Glutamatergic neuron (in vitro differentiated cells): ENCODE measurements at regions not wholly inside any gene's neighbourhood (a gene's known extent, or its start where the extent isn't known, plus 50 kb on each side); places are given as distances from the start of the nearest gene placed in this dataset.

Experiments used
- DNase-seq: peaks from one replicate; pipeline ENCODE4 v3.0.0; 2022
- H3K27ac Mint-ChIP-seq: one replicate; pipeline ENCODE4 v1.8.0; 2020; ENCODE audit warnings: mild to moderate bottlenecking, mixed read lengths, inconsistent platforms; ENCODE audit not compliant: unreplicated experiment
- H3K27me3 Mint-ChIP-seq: one replicate; pipeline ENCODE4 v1.8.0; 2020; ENCODE audit warnings: mild to moderate bottlenecking, moderate library complexity, mixed read lengths, inconsistent platforms; ENCODE audit not compliant: unreplicated experiment
- H3K36me3 Mint-ChIP-seq: one replicate; pipeline ENCODE4 v1.8.0; 2020; ENCODE audit warnings: mild to moderate bottlenecking, mixed read lengths, inconsistent platforms; ENCODE audit not compliant: unreplicated experiment
- H3K4me1 Mint-ChIP-seq: one replicate; pipeline ENCODE4 v1.8.0; 2020; ENCODE audit warnings: mild to moderate bottlenecking, low read depth, mixed read lengths, inconsistent platforms; ENCODE audit not compliant: unreplicated experiment
- H3K4me3 Mint-ChIP-seq: one replicate; pipeline ENCODE4 v1.8.0; 2020; ENCODE audit warnings: mild to moderate bottlenecking, mixed read lengths, inconsistent platforms; ENCODE audit not compliant: unreplicated experiment
- H3K9me3 Mint-ChIP-seq: one replicate; pipeline ENCODE4 v1.8.0; 2020; ENCODE audit warnings: mild to moderate bottlenecking, moderate library complexity, mixed read lengths, inconsistent platforms; ENCODE audit not compliant: unreplicated experiment
- TF ChIP-seq, protein P1 (sequence below): fragments of 200-600 bp; sonication (generic); IDR thresholded peaks from one replicate; pipeline ENCODE4 v1.5.0; 2021; ENCODE audit not compliant: partially characterized antibody, unreplicated experiment

DNA sequence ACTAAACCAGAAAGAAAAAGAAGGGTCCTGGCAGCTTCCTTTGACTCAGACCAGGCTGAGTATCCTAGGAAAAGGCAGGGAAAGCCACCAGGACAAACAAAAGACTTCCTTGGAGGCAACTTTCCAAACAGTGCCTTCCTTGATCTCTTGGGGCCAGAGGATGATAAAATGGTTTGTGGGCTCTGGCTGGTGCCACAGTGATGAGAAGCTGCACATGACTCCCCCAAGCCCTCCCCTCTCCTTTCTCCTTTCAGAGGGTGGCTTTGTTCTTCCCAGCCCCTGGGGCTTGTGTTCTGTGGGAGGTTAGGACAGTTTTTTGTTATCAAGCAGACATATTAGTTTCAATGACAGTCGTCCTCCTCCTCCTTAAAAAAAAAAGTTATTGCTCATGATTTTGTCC is 183.2 kb downstream of the SEM1 start:
- no peak for DNase-seq
- TF ChIP-seq, protein P1, sequence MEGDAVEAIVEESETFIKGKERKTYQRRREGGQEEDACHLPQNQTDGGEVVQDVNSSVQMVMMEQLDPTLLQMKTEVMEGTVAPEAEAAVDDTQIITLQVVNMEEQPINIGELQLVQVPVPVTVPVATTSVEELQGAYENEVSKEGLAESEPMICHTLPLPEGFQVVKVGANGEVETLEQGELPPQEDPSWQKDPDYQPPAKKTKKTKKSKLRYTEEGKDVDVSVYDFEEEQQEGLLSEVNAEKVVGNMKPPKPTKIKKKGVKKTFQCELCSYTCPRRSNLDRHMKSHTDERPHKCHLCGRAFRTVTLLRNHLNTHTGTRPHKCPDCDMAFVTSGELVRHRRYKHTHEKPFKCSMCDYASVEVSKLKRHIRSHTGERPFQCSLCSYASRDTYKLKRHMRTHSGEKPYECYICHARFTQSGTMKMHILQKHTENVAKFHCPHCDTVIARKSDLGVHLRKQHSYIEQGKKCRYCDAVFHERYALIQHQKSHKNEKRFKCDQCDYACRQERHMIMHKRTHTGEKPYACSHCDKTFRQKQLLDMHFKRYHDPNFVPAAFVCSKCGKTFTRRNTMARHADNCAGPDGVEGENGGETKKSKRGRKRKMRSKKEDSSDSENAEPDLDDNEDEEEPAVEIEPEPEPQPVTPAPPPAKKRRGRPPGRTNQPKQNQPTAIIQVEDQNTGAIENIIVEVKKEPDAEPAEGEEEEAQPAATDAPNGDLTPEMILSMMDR = no peak
- Mint-ChIP-seq H3K27ac (no peak overlapping the region), H3K9me3 (no peaks in the 10 kb centered on the region), H3K4me3 (no peak overlapping the region), H3K4me1 (no peaks in the 10 kb centered on the region), H3K27me3 (no peaks in the 10 kb centered on the region), H3K36me3 (no peaks in the 10 kb centered on the region)

DNA sequence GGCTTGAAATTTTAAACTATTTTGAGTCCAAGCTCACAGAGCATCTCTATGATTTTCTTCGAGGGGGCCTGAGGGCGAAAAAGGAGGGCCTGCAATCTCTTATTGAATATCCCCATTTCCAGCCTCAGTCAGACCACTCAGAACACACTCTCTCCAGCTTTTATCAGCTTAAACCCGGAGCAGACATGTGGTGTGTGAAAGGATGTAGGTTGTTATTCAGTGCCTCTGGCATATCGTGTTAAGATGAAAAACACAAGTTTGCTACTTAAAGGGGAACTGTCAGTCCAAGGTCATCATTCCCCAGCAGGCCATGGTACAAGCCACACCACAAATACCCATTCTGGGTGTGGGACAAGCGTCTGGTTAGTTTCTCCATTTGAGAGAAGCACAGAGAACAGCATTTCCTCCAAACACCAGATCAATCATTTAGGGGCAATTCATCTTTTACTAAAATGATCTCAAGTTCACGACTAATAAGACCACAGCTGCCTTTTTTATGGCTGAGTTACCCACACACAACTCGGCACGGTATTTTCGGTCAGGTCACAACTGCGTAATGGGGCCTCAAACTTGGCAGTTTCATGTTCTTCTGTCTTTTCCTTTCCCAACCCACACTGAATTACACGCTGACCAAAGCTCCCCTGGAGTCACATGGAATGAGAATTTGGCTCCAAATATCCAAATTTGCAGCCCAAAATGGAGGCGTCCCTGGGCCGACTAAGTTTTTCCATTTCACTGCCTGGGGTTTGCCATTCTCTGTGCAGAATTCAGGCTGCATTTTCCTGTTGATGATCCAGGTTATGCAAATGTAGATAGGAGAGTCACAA is 188.4 kb downstream of the SEM1 start:
- Mint-ChIP-seq H3K27ac (no peak overlapping the region), H3K4me1 (no peaks in the 10 kb centered on the region), H3K4me3 (no peak overlapping the region), H3K36me3 (no peaks in the 10 kb centered on the region), H3K9me3 (no peaks in the 10 kb centered on the region), H3K27me3 (no peaks in the 10 kb centered on the region)
- TF ChIP-seq, protein P1 = no peak
- no peak for DNase-seq

DNA sequence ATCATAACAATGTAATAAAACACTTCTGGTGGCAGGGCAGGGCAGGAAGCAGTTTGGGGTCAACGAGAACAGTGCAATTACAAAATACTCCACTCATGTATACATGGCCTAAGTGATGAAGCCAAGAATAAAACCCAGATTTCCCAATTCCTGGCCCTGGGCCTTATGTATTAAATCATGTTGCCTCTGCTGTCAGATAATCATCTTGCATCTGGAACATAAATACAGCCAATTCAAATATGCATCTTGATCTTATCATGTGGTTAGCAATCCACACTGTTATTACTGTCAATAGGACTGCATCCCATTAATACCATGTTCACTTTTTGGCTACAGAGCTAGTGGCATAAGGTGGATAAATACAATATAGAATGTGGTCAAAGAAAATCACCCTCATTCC is 186.5 kb upstream of the SLC25A13 start:
- no peak overlapping the region for H3K4me3 Mint-ChIP-seq
- no peaks in the 10 kb centered on the region for H3K4me1 Mint-ChIP-seq
- no peaks in the 10 kb centered on the region for H3K36me3 Mint-ChIP-seq
- TF ChIP-seq, protein P1 = no peak
- no peaks in the 10 kb centered on the region for H3K27me3 Mint-ChIP-seq
- no peak for DNase-seq
- no peak overlapping the region for H3K27ac Mint-ChIP-seq
- H3K9me3 Mint-ChIP-seq = peaks cover 1% of the 10 kb centered on the region

DNA sequence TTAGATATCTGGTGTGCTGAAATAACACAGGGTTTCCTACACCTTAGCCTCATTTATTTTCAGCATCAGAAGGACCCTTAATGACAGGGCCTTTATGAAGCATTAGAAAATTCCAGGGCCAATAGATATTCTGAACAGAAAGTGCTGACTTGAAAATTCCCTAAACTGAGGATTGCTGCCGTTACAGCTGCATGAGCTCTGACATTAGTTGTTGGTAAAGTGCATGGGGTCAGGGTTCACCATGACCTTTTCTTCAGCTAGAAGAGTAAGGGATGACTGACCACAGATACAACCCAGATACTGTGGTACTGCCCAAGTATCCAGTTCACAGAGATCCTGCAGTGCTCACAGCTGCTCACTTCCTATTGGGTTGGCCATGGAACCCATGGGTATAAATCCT is 181.7 kb upstream of the SLC25A13 start:
- DNase-seq = no peak
- Mint-ChIP-seq H3K27me3 (no peaks in the 10 kb centered on the region), H3K4me1 (no peaks in the 10 kb centered on the region), H3K27ac (no peak overlapping the region), H3K36me3 (no peaks in the 10 kb centered on the region), H3K9me3 (no peaks in the 10 kb centered on the region), H3K4me3 (no peak overlapping the region)
- TF ChIP-seq, protein P1 = no peak

DNA sequence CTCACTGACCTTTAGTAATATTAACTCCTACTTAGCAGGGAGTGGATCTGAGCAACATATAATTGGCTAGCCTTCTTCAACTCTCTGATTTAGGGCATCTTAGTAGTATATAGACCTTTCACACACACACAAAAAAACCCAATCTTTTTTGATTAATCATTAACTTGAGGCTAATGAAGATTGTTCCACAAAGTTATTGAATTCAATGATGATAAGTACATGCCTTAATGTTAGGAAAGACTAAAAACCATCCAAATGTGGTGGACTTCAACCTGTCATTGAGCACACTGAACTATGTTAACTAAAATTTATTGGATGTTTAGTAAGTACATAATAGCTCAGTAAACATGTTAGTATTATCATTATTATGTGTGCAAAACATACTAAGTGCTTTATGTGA is 179.4 kb upstream of the SLC25A13 start:
- TF ChIP-seq, protein P1 = no peak
- no peak for DNase-seq
- Mint-ChIP-seq H3K27ac (no peak overlapping the region), H3K27me3 (no peaks in the 10 kb centered on the region), H3K4me3 (no peak overlapping the region), H3K36me3 (no peaks in the 10 kb centered on the region), H3K9me3 (no peaks in the 10 kb centered on the region), H3K4me1 (no peaks in the 10 kb centered on the region)
